Calu3 (cell line): ENCODE measurements at regions not wholly inside any gene's neighbourhood (a gene's known extent, or its start where the extent isn't known, plus 50 kb on each side); places are given as distances from the start of the nearest gene placed in this dataset.

Source experiments
- BruUV-seq: library from RNA; stranded (reverse); fragments of 400-500 nt; replicated peaks from 2 replicates; lab custom pipeline; 2021; lab: Mats Ljungman, UMichigan
- CTCF ChIA-PET: fragments of 300-600 bp; sonication (Branson Sonifier 250); formaldehyde crosslinking; loops from one replicate; lab custom pipeline; 2022; ENCODE audit warnings: antibody characterized with exemption; lab: Charles Lee
- DNase-seq: peaks from one replicate; pipeline ENCODE4 v3.0.0; 2022
- H3K27ac Mint-ChIP-seq: one replicate; pipeline ENCODE4 v1.8.0; 2022; ENCODE audit warnings: mixed read lengths; ENCODE audit not compliant: unreplicated experiment
- H3K27me3 Mint-ChIP-seq: one replicate; pipeline ENCODE4 v1.8.0; 2022; ENCODE audit warnings: mixed read lengths; ENCODE audit not compliant: unreplicated experiment
- H3K36me3 Mint-ChIP-seq: one replicate; pipeline ENCODE4 v1.8.0; 2022; ENCODE audit warnings: mild to moderate bottlenecking, moderate library complexity, mixed read lengths; ENCODE audit not compliant: insufficient read depth, unreplicated experiment
- H3K4me1 Mint-ChIP-seq: one replicate; pipeline ENCODE4 v1.8.0; 2022; ENCODE audit warnings: mild to moderate bottlenecking, low read depth, mixed read lengths; ENCODE audit not compliant: unreplicated experiment
- H3K4me3 Mint-ChIP-seq: one replicate; pipeline ENCODE4 v1.8.0; 2022; ENCODE audit warnings: mild to moderate bottlenecking, low read depth, moderate library complexity, mixed read lengths; ENCODE audit not compliant: unreplicated experiment
- H3K9me3 Mint-ChIP-seq: one replicate; pipeline ENCODE4 v1.8.0; 2022; ENCODE audit warnings: low read depth, mixed read lengths; ENCODE audit not compliant: unreplicated experiment
- CTCF ChIP-seq: fragments of 200-600 bp; IDR thresholded peaks from one replicate; pipeline ENCODE4 v1.8.0; 2022; ENCODE audit warnings: antibody characterized with exemption; ENCODE audit not compliant: unreplicated experiment
- intact Hi-C: fragments of 100-400 bp; cut with micrococcal nuclease; formaldehyde crosslinking; loops from one replicate; pipeline ENCODE4 v1.10.0; 2022; ENCODE audit not compliant: unreplicated experiment

- Mint-ChIP-seq H3K27ac (peak overlapping the region; percentile 51), H3K4me3 (no peak overlapping the region), H3K36me3 (no peaks in the 10 kb centered on the region), H3K27me3 (peaks cover 11% of the 10 kb centered on the region), H3K9me3 (no peaks in the 10 kb centered on the region), H3K4me1 (peaks cover 14% of the 10 kb centered on the region)
- intact Hi-C loops: loop anchor here (5.0 to 10.0 kb wide), 6 partner anchors 335 to 640 kb away; no protein-coding TSS in a partner anchor
- no peak for TF ChIP-seq CTCF
- DNase-seq: peak; percentile 62
- CTCF ChIA-PET: interaction anchor here (0.7 to 1.6 kb wide), 5 partner anchors 8 to 690 kb away, joined by 3 to 5 read pairs (median 3); no protein-coding TSS in a partner anchor
- BruUV-seq: no TSS peak
Measured at GRCh38 chr11:16606784-16607674, 131.4 kb upstream of the C11orf58 start.

GRCh38 chr11:16605894-16606783, 132.3 kb upstream of the C11orf58 start:
- peak; percentile 92 for TF ChIP-seq CTCF
- CTCF ChIA-PET: interaction anchor here (0.7 to 3.0 kb wide), 8 partner anchors 8 to 693 kb away, joined by 3 to 11 read pairs (median 4); no protein-coding TSS in a partner anchor
- H3K27ac Mint-ChIP-seq: peak overlapping the region; percentile 51
- H3K36me3 Mint-ChIP-seq: no peaks in the 10 kb centered on the region
- no peaks in the 10 kb centered on the region for H3K9me3 Mint-ChIP-seq
- no peak overlapping the region for H3K4me3 Mint-ChIP-seq
- BruUV-seq: no TSS peak
- intact Hi-C loops: loop anchor here (2.0 to 10.0 kb wide), 7 partner anchors 334 to 705 kb away; no protein-coding TSS in a partner anchor
- H3K4me1 Mint-ChIP-seq: peaks cover 14% of the 10 kb centered on the region
- peak; percentile 93 for DNase-seq
- H3K27me3 Mint-ChIP-seq: peaks cover 2% of the 10 kb centered on the region

GRCh38 chr11:16605389-16605893, 133.0 kb upstream of the C11orf58 start:
- Mint-ChIP-seq H3K27me3 (no peaks in the 10 kb centered on the region), H3K27ac (peak overlapping the region; percentile 51), H3K4me1 (peaks cover 14% of the 10 kb centered on the region), H3K4me3 (no peak overlapping the region), H3K36me3 (no peaks in the 10 kb centered on the region), H3K9me3 (no peaks in the 10 kb centered on the region)
- TF ChIP-seq CTCF: no peak
- DNase-seq: peak; percentile 37
- BruUV-seq: no TSS peak
- CTCF ChIA-PET: interaction anchor here (0.7 to 3.0 kb wide), 4 partner anchors 8 to 692 kb away, joined by 3 to 11 read pairs (median 4); no protein-coding TSS in a partner anchor
- intact Hi-C loops: loop anchor here (2.0 to 10.0 kb wide), 7 partner anchors 333 to 705 kb away; no protein-coding TSS in a partner anchor
